ENCODE measurements at regions not wholly inside any gene's neighbourhood (a gene's known extent, or its start where the extent isn't known, plus 50 kb on each side); places are given as distances from the start of the nearest gene placed in this dataset.

- no peaks in the 10 kb centered on the region for H3K27me3 ChIP-seq (ENCODE audit: insufficient read depth, low read length)
- 0 out of 2 replicates have a peak, but pooled peaks cover 3% of the 10 kb centered on the region for H3K9me3 ChIP-seq (ENCODE audit: insufficient read depth, low read depth, low read length)
- no peak overlapping the region for H3K9ac ChIP-seq (ENCODE audit: low read depth, low read length)
- H3K27ac ChIP-seq (ENCODE audit: low read depth, low read length) = no peak overlapping the region
- no peak overlapping the region for H3K4me3 ChIP-seq (ENCODE audit: low read length)
- WGBS = no CpG with 5 or more reads among the region's 1 CpG
- H3K4me1 ChIP-seq (ENCODE audit: insufficient read depth, low read length) = peaks cover 7% of the 10 kb centered on the region; the same call in 1 of the 2 replicates
- H3K36me3 ChIP-seq (ENCODE audit: insufficient read depth, low read length) = no peaks in the 10 kb centered on the region
Measured at GRCh38 chr9:2557693-2558092, 63.9 kb upstream of the VLDLR start.

- Histone ChIP-seq H3K36me3 (ENCODE audit: insufficient read depth, low read length) (no peaks in the 10 kb centered on the region), H3K9me3 (ENCODE audit: insufficient read depth, low read depth, low read length) (0 out of 2 replicates have a peak, but pooled peaks cover 3% of the 10 kb centered on the region), H3K4me3 (ENCODE audit: low read length) (no peak overlapping the region), H3K9ac (ENCODE audit: low read depth, low read length) (no peak overlapping the region), H3K4me1 (ENCODE audit: insufficient read depth, low read length) (peaks cover 7% of the 10 kb centered on the region; the same call in 1 of the 2 replicates), H3K27ac (ENCODE audit: low read depth, low read length) (no peak overlapping the region), H3K27me3 (ENCODE audit: insufficient read depth, low read length) (no peaks in the 10 kb centered on the region)
- WGBS = 72% methylated on average over 5 of the region's 5 CpGs
Measured at GRCh38 chr9:2559192-2560152, 62.1 kb upstream of the VLDLR start.

GRCh38 chr9:2560180-2560579, 61.4 kb upstream of the VLDLR start:
- no peak overlapping the region for H3K4me3 ChIP-seq (ENCODE audit: low read length)
- no peaks in the 10 kb centered on the region for H3K27me3 ChIP-seq (ENCODE audit: insufficient read depth, low read length)
- 0 out of 2 replicates have a peak, but pooled peaks cover 3% of the 10 kb centered on the region for H3K9me3 ChIP-seq (ENCODE audit: insufficient read depth, low read depth, low read length)
- H3K27ac ChIP-seq (ENCODE audit: low read depth, low read length) = no peak overlapping the region
- no peak overlapping the region for H3K9ac ChIP-seq (ENCODE audit: low read depth, low read length)
- H3K4me1 ChIP-seq (ENCODE audit: insufficient read depth, low read length) = peaks cover 7% of the 10 kb centered on the region; the same call in 1 of the 2 replicates
- H3K36me3 ChIP-seq (ENCODE audit: insufficient read depth, low read length) = no peaks in the 10 kb centered on the region

GRCh38 chr9:2565676-2566340, 55.8 kb upstream of the VLDLR start:
- 96% methylated on average over 5 of the region's 6 CpGs for WGBS
- Histone ChIP-seq H3K4me3 (ENCODE audit: low read length) (no peak overlapping the region), H3K9ac (ENCODE audit: low read depth, low read length) (no peak overlapping the region), H3K27me3 (ENCODE audit: insufficient read depth, low read length) (no peaks in the 10 kb centered on the region), H3K9me3 (ENCODE audit: insufficient read depth, low read depth, low read length) (0 out of 2 replicates have a peak, but pooled peaks cover 3% of the 10 kb centered on the region), H3K27ac (ENCODE audit: low read depth, low read length) (no peak overlapping the region), H3K4me1 (ENCODE audit: insufficient read depth, low read length) (no peaks in the 10 kb centered on the region), H3K36me3 (ENCODE audit: insufficient read depth, low read length) (no peaks in the 10 kb centered on the region)

- H3K27ac ChIP-seq (ENCODE audit: low read depth, low read length) = no peak overlapping the region
- no peaks in the 10 kb centered on the region for H3K36me3 ChIP-seq (ENCODE audit: insufficient read depth, low read length)
- no peak overlapping the region for H3K4me3 ChIP-seq (ENCODE audit: low read length)
- no peaks in the 10 kb centered on the region for H3K27me3 ChIP-seq (ENCODE audit: insufficient read depth, low read length)
- no peaks in the 10 kb centered on the region for H3K9me3 ChIP-seq (ENCODE audit: insufficient read depth, low read depth, low read length)
- H3K4me1 ChIP-seq (ENCODE audit: insufficient read depth, low read length) = no peaks in the 10 kb centered on the region; the same call in 1 of the 2 replicates
- no peak overlapping the region for H3K9ac ChIP-seq (ENCODE audit: low read depth, low read length)
Measured at GRCh38 chr9:2567922-2568321, 53.7 kb upstream of the VLDLR start.

- Histone ChIP-seq H3K9me3 (ENCODE audit: insufficient read depth, low read depth, low read length) (no peaks in the 10 kb centered on the region), H3K27me3 (ENCODE audit: insufficient read depth, low read length) (no peaks in the 10 kb centered on the region), H3K4me3 (ENCODE audit: low read length) (no peak overlapping the region), H3K27ac (ENCODE audit: low read depth, low read length) (no peak overlapping the region), H3K36me3 (ENCODE audit: insufficient read depth, low read length) (no peaks in the 10 kb centered on the region), H3K9ac (ENCODE audit: low read depth, low read length) (no peak overlapping the region), H3K4me1 (ENCODE audit: insufficient read depth, low read length) (no peaks in the 10 kb centered on the region; the same call in 1 of the 2 replicates)
Measured at GRCh38 chr9:2568689-2569088, 52.9 kb upstream of the VLDLR start.

- H3K9me3 ChIP-seq (ENCODE audit: insufficient read depth, low read depth, low read length) = no peaks in the 10 kb centered on the region
- H3K27ac ChIP-seq (ENCODE audit: low read depth, low read length) = no peak overlapping the region
- H3K4me1 ChIP-seq (ENCODE audit: insufficient read depth, low read length) = no peaks in the 10 kb centered on the region; the same call in 1 of the 2 replicates
- no peak overlapping the region for H3K4me3 ChIP-seq (ENCODE audit: low read length)
- H3K36me3 ChIP-seq (ENCODE audit: insufficient read depth, low read length) = no peaks in the 10 kb centered on the region
- 80% methylated on average over 7 of the region's 7 CpGs for WGBS
- H3K27me3 ChIP-seq (ENCODE audit: insufficient read depth, low read length) = no peaks in the 10 kb centered on the region
- no peak overlapping the region for H3K9ac ChIP-seq (ENCODE audit: low read depth, low read length)
Measured at GRCh38 chr9:2570615-2571479, 50.7 kb upstream of the VLDLR start.

Measured in HUES64 (cell line).